ENCODE measurements at regions not wholly inside any gene's neighbourhood (a gene's known extent, or its start where the extent isn't known, plus 50 kb on each side); places are given as distances from the start of the nearest gene placed in this dataset.

- no peak for TF ChIP-seq POLR2A (IDR thresholded peaks at IDR 0.05)
- no peak for TF ChIP-seq CTCF (IDR thresholded peaks at IDR 0.05)
- intact Hi-C loops (cut with DNase I; ENCODE audit: low total_unique reads), result no loop called here
- 77 to 79% methylated on average over 17 of the region's 17 CpGs for WGBS, 2 donors
- no peak for DNase-seq (ENCODE audit: low spot score in 2 of 2)
- no peak overlapping the region for H3K4me3 ChIP-seq (ENCODE audit: low read depth, poor library complexity, severe bottlenecking)
These were observed 124.5 kb upstream of the NFIB start for GRCh38 chr9:14438232-14439021.

- DNase-seq (ENCODE audit: low spot score in 2 of 2), result no peak
- intact Hi-C loops (cut with DNase I; ENCODE audit: low total_unique reads), result no loop called here
- no peak overlapping the region for H3K4me3 ChIP-seq (ENCODE audit: low read depth, poor library complexity, severe bottlenecking)
- no peak for TF ChIP-seq CTCF (IDR thresholded peaks at IDR 0.05)
- TF ChIP-seq POLR2A (IDR thresholded peaks at IDR 0.05), result no peak
- WGBS, 2 donors, result 36 to 46% methylated on average over 15 of the region's 15 CpGs
These were observed 123.7 kb upstream of the NFIB start for GRCh38 chr9:14437354-14438231.

GRCh38 chr9:14435871-14436270 lies 121.9 kb upstream of the NFIB start:
- H3K4me3 ChIP-seq (ENCODE audit: low read depth, poor library complexity, severe bottlenecking), result no peak overlapping the region
- no peak for TF ChIP-seq CTCF (IDR thresholded peaks at IDR 0.05)
- TF ChIP-seq POLR2A (IDR thresholded peaks at IDR 0.05), result no peak
- no peak for DNase-seq (ENCODE audit: low spot score in 2 of 2)
- intact Hi-C loops (cut with DNase I; ENCODE audit: low total_unique reads), result no loop called here
- 90 to 92% methylated on average over 2 of the region's 2 CpGs for WGBS, 2 donors

- intact Hi-C loops (cut with DNase I; ENCODE audit: low total_unique reads), result no loop called here
- TF ChIP-seq CTCF (IDR thresholded peaks at IDR 0.05) (no peak), POLR2A (IDR thresholded peaks at IDR 0.05) (no peak)
- WGBS, 2 donors, result 73 to 88% methylated on average over 2 of the region's 2 CpGs
- no peak overlapping the region for H3K4me3 ChIP-seq (ENCODE audit: low read depth, poor library complexity, severe bottlenecking)
- DNase-seq (ENCODE audit: low spot score in 2 of 2), result no peak
These were observed 121.2 kb upstream of the NFIB start for GRCh38 chr9:14434971-14435718.

GRCh38 chr9:14434158-14434504 lies 120.2 kb upstream of the NFIB start:
- no peak for TF ChIP-seq CTCF (IDR thresholded peaks at IDR 0.05)
- TF ChIP-seq POLR2A (IDR thresholded peaks at IDR 0.05), result no peak
- no peak overlapping the region for H3K4me3 ChIP-seq (ENCODE audit: low read depth, poor library complexity, severe bottlenecking)
- no peak for DNase-seq (ENCODE audit: low spot score in 2 of 2)
- intact Hi-C loops (cut with DNase I; ENCODE audit: low total_unique reads), result no loop called here

Measured in lower leg skin (tissue), 4 donors.